Breast epithelium (tissue), 3 donors: ENCODE measurements at regions not wholly inside any gene's neighbourhood (a gene's known extent, or its start where the extent isn't known, plus 50 kb on each side); places are given as distances from the start of the nearest gene placed in this dataset.
"Not testable (repeated sequence)": the region's sequence is repeated elsewhere in the genome, so short reads cannot be mapped to it uniquely, and the experiment has no call there.

Experiments used
- POLR2A ChIP-seq: fragments of 450-650 bp; IDR thresholded peaks from one replicate; pipeline ENCODE4 v1.6.1; 2016; ENCODE audit warnings: antibody characterized with exemption, mild to moderate bottlenecking, moderate library complexity
- POLR2AphosphoS5 ChIP-seq, 3 donors: sonication (generic); formaldehyde crosslinking; IDR thresholded peaks; one replicate each; pipeline ENCODE4 v1.6.1; 2017; ENCODE audit warnings: antibody characterized with exemption in 3 of 3
- TF ChIP-seq, protein P1 (sequence below), 3 donors: fragments of 450-650 bp; IDR thresholded peaks; one replicate each; pipeline ENCODE4 v1.5.1; 2016 to 2017; ENCODE audit warnings: antibody characterized with exemption in 3 of 3, mild to moderate bottlenecking in 3 of 3, moderate library complexity in 3 of 3

- TF ChIP-seq, protein P1, sequence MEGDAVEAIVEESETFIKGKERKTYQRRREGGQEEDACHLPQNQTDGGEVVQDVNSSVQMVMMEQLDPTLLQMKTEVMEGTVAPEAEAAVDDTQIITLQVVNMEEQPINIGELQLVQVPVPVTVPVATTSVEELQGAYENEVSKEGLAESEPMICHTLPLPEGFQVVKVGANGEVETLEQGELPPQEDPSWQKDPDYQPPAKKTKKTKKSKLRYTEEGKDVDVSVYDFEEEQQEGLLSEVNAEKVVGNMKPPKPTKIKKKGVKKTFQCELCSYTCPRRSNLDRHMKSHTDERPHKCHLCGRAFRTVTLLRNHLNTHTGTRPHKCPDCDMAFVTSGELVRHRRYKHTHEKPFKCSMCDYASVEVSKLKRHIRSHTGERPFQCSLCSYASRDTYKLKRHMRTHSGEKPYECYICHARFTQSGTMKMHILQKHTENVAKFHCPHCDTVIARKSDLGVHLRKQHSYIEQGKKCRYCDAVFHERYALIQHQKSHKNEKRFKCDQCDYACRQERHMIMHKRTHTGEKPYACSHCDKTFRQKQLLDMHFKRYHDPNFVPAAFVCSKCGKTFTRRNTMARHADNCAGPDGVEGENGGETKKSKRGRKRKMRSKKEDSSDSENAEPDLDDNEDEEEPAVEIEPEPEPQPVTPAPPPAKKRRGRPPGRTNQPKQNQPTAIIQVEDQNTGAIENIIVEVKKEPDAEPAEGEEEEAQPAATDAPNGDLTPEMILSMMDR (IDR thresholded peaks at IDR 0.05) = not testable (repeated sequence)
- not testable (repeated sequence) for TF ChIP-seq POLR2A; POLR2AphosphoS5 (IDR thresholded peaks at IDR 0.05)
These were observed 246.2 kb downstream of the PARN start for GRCh38 chr16:14383844-14384243.
